PC-3 (cell line): ENCODE measurements at regions not wholly inside any gene's neighbourhood (a gene's known extent, or its start where the extent isn't known, plus 50 kb on each side); places are given as distances from the start of the nearest gene placed in this dataset.

Experiments used
- CTCF ChIP-seq: fragments of 300-600 bp; sonication (generic); conservative IDR thresholded peaks from 2 replicates; pipeline ENCODE4 v1.5.1; 2017; ENCODE audit warnings: antibody characterized with exemption, low read depth, mild to moderate bottlenecking, low read length
- EZH2 ChIP-seq: fragments of 300-600 bp; sonication (generic); IDR thresholded peaks from one replicate; pipeline ENCODE4 v1.6.1; 2017; ENCODE audit warnings: antibody characterized with exemption, mild to moderate bottlenecking, low read length; ENCODE audit not compliant: unreplicated experiment
- EZH2phosphoT487 ChIP-seq: fragments of 300-600 bp; sonication (generic); IDR thresholded peaks from 2 replicates; pipeline ENCODE4 v1.6.1; 2018; ENCODE audit warnings: mild to moderate bottlenecking, antibody characterized with exemption, low read length, borderline replicate concordance

- TF ChIP-seq EZH2phosphoT487 (no peak), CTCF (no peak), EZH2 (no peak)
Observed at GRCh38 chr2:237189799-237190198, 104.1 kb downstream of the COPS8 start.
